ENCODE measurements at regions not wholly inside any gene's neighbourhood (a gene's known extent, or its start where the extent isn't known, plus 50 kb on each side); places are given as distances from the start of the nearest gene placed in this dataset.
A peak's percentile ranks its signal among the peaks of the same experiment; 100 is the strongest.

- DNase-seq (ENCODE audit: low spot score) (no peak), ATAC-seq (ENCODE audit: low FRiP score) (no peak)
- no peak for TF ChIP-seq CTCF (IDR thresholded peaks at IDR 0.05)
Measured at GRCh38 chr21:17931080-17931479, 111.9 kb upstream of the C21orf91 start.

GRCh38 chr21:17930093-17930492 is 110.9 kb upstream of the C21orf91 start:
- TF ChIP-seq CTCF (IDR thresholded peaks at IDR 0.05): no peak
- no peak for ATAC-seq (ENCODE audit: low FRiP score)
- DNase-seq (ENCODE audit: low spot score): no peak

- no peak for DNase-seq (ENCODE audit: low spot score)
- no peak for ATAC-seq (ENCODE audit: low FRiP score)
- TF ChIP-seq CTCF (IDR thresholded peaks at IDR 0.05): no peak
Measured at GRCh38 chr21:17929510-17929909, 110.4 kb upstream of the C21orf91 start.

- ATAC-seq (ENCODE audit: low FRiP score): no peak
- DNase-seq (ENCODE audit: low spot score): no peak
- no peak for TF ChIP-seq CTCF (IDR thresholded peaks at IDR 0.05)
Measured at GRCh38 chr21:17925899-17926298, 106.7 kb upstream of the C21orf91 start.

- ATAC-seq (ENCODE audit: low FRiP score) (peak; percentile 71), DNase-seq (ENCODE audit: low spot score) (no peak)
- peak in 1 of 3 donors; percentile 56 for TF ChIP-seq CTCF (IDR thresholded peaks at IDR 0.05)
Measured at GRCh38 chr21:17925000-17925610, 105.9 kb upstream of the C21orf91 start.

GRCh38 chr21:17921579-17922530 is 102.7 kb upstream of the C21orf91 start:
- ATAC-seq (ENCODE audit: low FRiP score): peak; percentile 91

More at GRCh38 chr21:17921579-17922530, 102.7 kb upstream of the C21orf91 start:
- TF ChIP-seq CTCF (IDR thresholded peaks at IDR 0.05): no peak
- DNase-seq (ENCODE audit: low spot score): no peak
